CD4-positive, alpha-beta T cell treated with Interleukin-17A for 1 hour (primary cell): ENCODE measurements at regions not wholly inside any gene's neighbourhood (a gene's known extent, or its start where the extent isn't known, plus 50 kb on each side); places are given as distances from the start of the nearest gene placed in this dataset.

ENCODE experiments used
- DNase-seq: peaks from one replicate; pipeline ENCODE4 v3.0.0-alpha.2; 2020

DNA sequence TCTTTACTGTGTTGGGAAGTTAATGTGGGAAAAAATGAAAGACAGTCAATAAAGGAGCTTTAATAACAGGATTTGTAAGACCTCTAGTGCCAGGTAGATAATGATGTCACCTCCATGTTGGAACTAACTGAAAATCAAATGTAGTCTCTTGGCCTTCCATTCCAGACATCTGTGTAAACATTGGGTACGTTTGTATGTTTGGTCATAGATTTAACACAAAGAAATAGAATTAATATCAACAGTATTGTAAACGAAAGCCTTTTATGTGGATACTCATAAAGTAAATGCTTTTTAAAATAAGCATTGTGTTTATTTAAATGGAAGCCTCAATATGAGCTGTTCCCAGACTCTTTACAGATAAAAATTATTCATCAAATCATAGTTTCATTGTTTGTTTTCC lies 605.7 kb downstream of the METTL15 start:
- no peak for DNase-seq

- DNase-seq = no peak
Observed at GRCh38 chr11:28708075-28708474, 599.9 kb downstream of the METTL15 start.

- no peak for DNase-seq
Observed at GRCh38 chr11:28704801-28705200, 596.6 kb downstream of the METTL15 start.

DNA sequence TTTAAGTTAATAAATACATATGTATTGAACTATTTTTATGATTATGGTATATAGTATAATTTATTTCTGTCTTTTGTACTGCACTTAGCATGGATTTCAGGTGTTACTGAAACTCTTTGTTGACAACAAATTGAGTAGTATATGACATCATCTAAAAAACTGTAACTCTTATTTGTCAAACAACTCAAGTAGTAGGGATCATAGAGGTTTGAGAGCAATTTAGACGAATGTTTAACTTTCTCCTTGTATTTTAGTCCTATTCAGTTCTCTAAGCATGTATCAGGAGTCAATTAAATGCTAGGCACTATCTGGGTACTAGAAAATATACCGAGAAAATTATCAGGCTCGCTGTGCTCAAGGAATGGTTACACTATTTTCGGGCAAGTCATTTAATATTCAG lies 595.2 kb downstream of the METTL15 start:
- no peak for DNase-seq

GRCh38 chr11:28702871-28703270 lies 594.7 kb downstream of the METTL15 start:
- no peak for DNase-seq

DNA sequence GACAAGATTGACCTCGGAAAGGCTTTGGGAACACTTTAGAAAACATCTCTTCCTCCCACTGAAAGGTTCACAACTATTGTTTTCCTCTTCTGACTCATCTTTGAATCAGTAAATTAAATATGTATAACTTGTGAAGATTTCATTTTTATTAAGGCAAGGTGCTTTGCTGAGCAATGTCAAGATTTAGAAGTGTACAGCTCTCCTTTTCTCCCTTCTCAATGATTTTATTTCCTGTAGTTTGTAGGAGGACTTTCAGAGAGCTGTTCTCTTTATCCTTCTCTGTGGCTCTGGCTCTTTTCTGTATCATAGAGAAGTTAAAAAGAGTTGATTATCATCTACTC lies 594.2 kb downstream of the METTL15 start:
- DNase-seq = no peak

GRCh38 chr11:28701760-28702449 lies 593.7 kb downstream of the METTL15 start:
- DNase-seq = no peak

DNA sequence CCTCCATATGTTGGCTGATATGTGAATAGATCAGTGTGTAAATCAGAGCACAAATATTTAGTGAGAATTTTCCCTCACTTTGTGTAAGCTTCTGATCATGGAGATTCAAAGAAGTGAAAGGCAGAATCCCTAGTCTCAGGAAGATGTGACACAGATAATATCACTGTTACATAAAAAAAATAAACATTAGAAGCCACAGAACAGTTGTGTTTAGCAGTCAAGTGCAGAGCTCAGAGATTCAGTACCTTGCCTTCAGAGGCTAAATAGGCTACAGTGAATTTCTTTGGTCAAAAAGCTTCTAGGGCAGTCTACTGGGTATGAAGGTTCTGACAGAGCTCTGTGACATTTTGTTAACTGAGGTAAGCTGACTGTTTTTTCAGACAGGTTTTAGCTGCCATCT lies 591.5 kb downstream of the METTL15 start:
- DNase-seq = no peak

GRCh38 chr11:28697920-28698827 lies 590.0 kb downstream of the METTL15 start:
- no peak for DNase-seq

DNA sequence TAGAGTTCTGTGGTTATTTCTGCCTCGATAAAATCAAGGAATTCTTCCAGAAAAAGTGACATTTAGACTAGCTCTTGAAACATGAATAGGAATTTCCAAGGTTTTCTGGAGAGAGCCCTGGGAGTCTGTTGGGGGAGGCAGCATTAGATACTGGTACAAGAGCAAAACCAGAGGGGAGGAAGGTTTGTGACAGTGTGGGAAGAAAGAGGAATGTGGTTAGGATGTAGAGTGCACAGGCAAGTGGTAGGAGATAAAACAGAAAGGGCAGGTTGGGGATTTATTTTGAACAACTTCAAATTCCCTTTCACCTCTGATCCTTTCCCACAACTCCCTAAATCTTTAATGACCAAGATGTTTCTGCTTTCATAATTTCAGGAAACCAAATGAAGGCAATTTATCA lies 588.4 kb downstream of the METTL15 start:
- DNase-seq = no peak

- no peak for DNase-seq
Observed at GRCh38 chr11:28690746-28691145, 582.6 kb downstream of the METTL15 start.

DNA sequence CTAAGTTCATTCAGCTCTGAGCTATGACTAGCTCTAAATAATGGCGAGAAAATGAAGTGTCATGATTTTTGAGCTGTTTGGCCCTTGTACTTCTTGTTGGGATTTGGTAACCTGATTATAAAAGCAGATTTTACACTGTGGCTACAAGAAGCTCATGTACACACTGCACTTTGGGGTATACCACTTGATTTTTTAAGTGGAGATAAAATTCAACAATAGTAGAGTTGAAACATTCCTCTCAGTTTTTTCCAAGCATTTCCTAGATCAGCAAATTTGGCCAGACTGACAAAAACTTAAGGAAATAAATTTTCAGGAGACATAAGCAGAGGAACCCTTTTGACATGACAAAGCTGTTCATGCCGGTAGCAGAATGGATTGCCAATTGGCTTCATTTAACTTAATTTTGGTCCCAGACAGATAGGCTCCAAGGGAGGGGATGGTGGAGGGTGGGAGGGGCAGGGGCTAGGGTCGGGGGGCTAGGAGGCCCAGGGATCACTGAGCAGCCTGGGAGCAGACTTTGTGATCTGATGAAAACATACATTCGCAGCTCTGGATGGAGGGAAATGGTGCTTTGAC lies 575.9 kb downstream of the METTL15 start:
- no peak for DNase-seq

- no peak for DNase-seq
Observed at GRCh38 chr11:28679795-28680468, 571.7 kb downstream of the METTL15 start.

DNA sequence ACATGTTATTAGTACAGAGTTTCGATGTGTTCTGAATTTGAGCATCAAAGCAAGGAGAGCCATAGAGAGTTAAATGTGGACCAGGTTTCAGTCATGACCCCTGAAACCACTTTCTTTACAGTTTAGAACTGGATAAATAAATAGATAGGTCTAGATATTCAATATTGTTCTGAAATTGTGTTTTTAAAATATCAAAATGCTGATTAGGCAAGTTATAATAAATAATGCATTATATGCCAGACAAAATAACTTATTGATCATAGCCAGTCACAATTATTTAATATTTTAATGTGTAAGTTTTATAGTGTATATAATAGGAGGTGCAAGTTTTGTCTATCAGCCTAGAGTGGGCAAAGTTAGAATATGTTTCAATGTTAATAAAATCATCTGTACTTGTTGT lies 569.5 kb downstream of the METTL15 start:
- DNase-seq = no peak

- DNase-seq = no peak
Observed at GRCh38 chr11:28675183-28675582, 567.0 kb downstream of the METTL15 start.

- no peak for DNase-seq
Observed at GRCh38 chr11:28674433-28675103, 566.4 kb downstream of the METTL15 start.

DNA sequence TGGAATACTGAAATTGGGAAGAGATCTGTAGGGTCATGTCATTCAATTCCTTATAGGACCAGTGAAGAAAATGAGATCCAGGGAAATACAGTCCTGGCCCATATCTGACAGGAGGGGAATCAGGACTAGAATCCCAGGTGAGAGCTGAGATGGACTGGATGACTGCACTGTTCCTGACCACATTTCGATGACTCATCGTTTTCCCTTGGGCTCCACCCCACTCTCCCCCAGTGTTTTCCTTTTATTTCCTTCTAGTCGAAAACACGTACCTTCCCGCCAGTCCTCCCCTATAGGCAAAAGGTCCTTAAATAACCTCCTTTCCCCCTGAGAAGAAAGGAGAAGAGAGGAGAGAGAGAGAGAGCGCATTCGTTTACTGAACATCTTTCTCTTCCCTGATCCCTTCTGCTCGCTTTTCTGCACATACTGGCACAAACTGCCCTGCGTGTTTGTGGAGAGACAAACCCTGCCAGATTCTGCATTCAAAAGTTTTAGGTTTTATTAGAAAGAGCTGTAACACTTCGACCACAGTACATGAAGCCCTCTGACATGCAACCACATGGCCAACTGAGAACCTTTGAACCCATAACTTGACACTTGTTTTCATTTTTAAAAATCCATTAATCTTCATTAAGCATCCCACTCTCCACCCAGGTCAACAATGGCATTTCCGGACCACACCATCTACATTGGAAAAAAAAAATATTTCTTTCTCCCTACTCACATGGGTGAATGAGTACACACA lies 565.7 kb downstream of the METTL15 start:
- DNase-seq = no peak

- no peak for DNase-seq
Observed at GRCh38 chr11:28671274-28671673, 563.1 kb downstream of the METTL15 start.

- no peak for DNase-seq
Observed at GRCh38 chr11:28666632-28667031, 558.4 kb downstream of the METTL15 start.

- no peak for DNase-seq
Observed at GRCh38 chr11:28659716-28660348, 551.6 kb downstream of the METTL15 start.

GRCh38 chr11:28657378-28658030 lies 549.3 kb downstream of the METTL15 start:
- no peak for DNase-seq
